DOHH2 (cell line): ENCODE measurements at regions not wholly inside any gene's neighbourhood (a gene's known extent, or its start where the extent isn't known, plus 50 kb on each side); places are given as distances from the start of the nearest gene placed in this dataset.

ENCODE experiments used
- H3F3A ChIP-seq: fragments of 200-600 bp; sonication (generic), shearing (Covaris generic); 2 replicates; pipeline ENCODE4 v1.6.0; 2016; ENCODE audit warnings: antibody characterized with exemption, mild to moderate bottlenecking; ENCODE audit not compliant: control insufficient read depth, insufficient read depth
- H3K27ac ChIP-seq: fragments of 200-600 bp; sonication (generic); 2 replicates; pipeline ENCODE4 v1.5.1; 2014; ENCODE audit warnings: low read depth, mild to moderate bottlenecking, low read length, moderate library complexity
- H3K27me3 ChIP-seq: fragments of 200-600 bp; sonication (generic); 2 replicates; pipeline ENCODE4 v1.6.1; 2014; ENCODE audit warnings: mild to moderate bottlenecking, low read length, mixed read lengths; ENCODE audit not compliant: control insufficient read depth
- H3K36me3 ChIP-seq: fragments of 200-600 bp; sonication (generic); 2 replicates; pipeline ENCODE4 v1.6.1; 2014; ENCODE audit warnings: mild to moderate bottlenecking, low read length, moderate library complexity, mixed read lengths; ENCODE audit not compliant: control insufficient read depth
- H3K4me1 ChIP-seq: fragments of 200-600 bp; sonication (generic); 2 replicates; pipeline ENCODE4 v1.6.1; 2014; ENCODE audit warnings: mild to moderate bottlenecking, low read length, mixed read lengths; ENCODE audit not compliant: control insufficient read depth
- H3K4me2 ChIP-seq: fragments of 200-600 bp; sonication (generic); 2 replicates; pipeline ENCODE4 v1.6.0; 2014; ENCODE audit warnings: mild to moderate bottlenecking, low read length, moderate library complexity
- H3K4me3 ChIP-seq: fragments of 200-600 bp; sonication (generic); 2 replicates; pipeline ENCODE4 v1.5.1; 2014; ENCODE audit warnings: mild to moderate bottlenecking, low read length, mixed read lengths
- H3K79me2 ChIP-seq: fragments of 200-600 bp; sonication (generic); 2 replicates; pipeline ENCODE4 v1.6.1; 2014; ENCODE audit warnings: mild to moderate bottlenecking, low read length, mixed read lengths; ENCODE audit not compliant: control insufficient read depth
- H3K9me2 ChIP-seq: fragments of 200-600 bp; sonication (generic); replicated peaks from 2 replicates; pipeline ENCODE4 v1.6.1; 2014; ENCODE audit warnings: mild to moderate bottlenecking, low read length, mixed read lengths; ENCODE audit not compliant: control insufficient read depth
- H3K9me3 ChIP-seq: fragments of 200-600 bp; sonication (generic); 2 replicates; pipeline ENCODE4 v1.6.1; 2014; ENCODE audit warnings: antibody characterized with exemption, low read length, mixed read lengths; ENCODE audit not compliant: control insufficient read depth, insufficient read depth
- H4K20me1 ChIP-seq: fragments of 200-600 bp; sonication (generic); 2 replicates; pipeline ENCODE4 v1.6.0; 2014; ENCODE audit warnings: low read depth, mild to moderate bottlenecking, antibody characterized with exemption, low read length, moderate library complexity; ENCODE audit not compliant: control insufficient read depth, insufficient read depth
- CTCF ChIP-seq: fragments of 200-600 bp; sonication (generic); IDR thresholded peaks from one replicate; pipeline ENCODE4 v1.5.1; 2014; ENCODE audit warnings: antibody characterized with exemption, mild to moderate bottlenecking, low read depth, low read length; ENCODE audit not compliant: poor library complexity, severe bottlenecking
- EZH2phosphoT487 ChIP-seq: fragments of 200-600 bp; sonication (generic); IDR thresholded peaks from 2 replicates; pipeline ENCODE4 v1.6.1; 2017; ENCODE audit warnings: borderline replicate concordance, mild to moderate bottlenecking, antibody characterized with exemption, low read length, moderate library complexity, mixed read lengths

GRCh38 chr2:62369541-62370202 lies 136.3 kb downstream of the TMEM17 start:
- Histone ChIP-seq H3K36me3 (no peaks in the 10 kb centered on the region), H3K9me3 (peaks cover 6% of the 10 kb centered on the region; the same call in 1 of the 2 replicates), H3K27ac (no peak overlapping the region), H3K79me2 (no peaks in the 10 kb centered on the region), H3K4me1 (no peaks in the 10 kb centered on the region), H3K4me2 (no peak overlapping the region), H3K4me3 (no peak overlapping the region), H3K9me2 (no peaks in the 10 kb centered on the region), H4K20me1 (no peaks in the 10 kb centered on the region), H3F3A (no peaks in the 10 kb centered on the region), H3K27me3 (no peaks in the 10 kb centered on the region)
- no peak for TF ChIP-seq CTCF
- TF ChIP-seq EZH2phosphoT487 = no peak

GRCh38 chr2:62364791-62365528 lies 141.0 kb downstream of the TMEM17 start:
- no peaks in the 10 kb centered on the region for H3K9me3 ChIP-seq
- H3K36me3 ChIP-seq = no peaks in the 10 kb centered on the region
- no peak overlapping the region for H3K4me2 ChIP-seq
- no peaks in the 10 kb centered on the region for H3K79me2 ChIP-seq
- H3K4me1 ChIP-seq = no peaks in the 10 kb centered on the region
- TF ChIP-seq EZH2phosphoT487 = no peak
- no peak for TF ChIP-seq CTCF
- H3K4me3 ChIP-seq = no peak overlapping the region
- no peak overlapping the region for H3K27ac ChIP-seq
- no peaks in the 10 kb centered on the region for H3K27me3 ChIP-seq
- H3F3A ChIP-seq = no peaks in the 10 kb centered on the region
- no peaks in the 10 kb centered on the region for H4K20me1 ChIP-seq
- no peaks in the 10 kb centered on the region for H3K9me2 ChIP-seq

GRCh38 chr2:62363166-62363565 lies 142.8 kb downstream of the TMEM17 start:
- no peak overlapping the region for H3K27ac ChIP-seq
- H4K20me1 ChIP-seq = no peaks in the 10 kb centered on the region
- TF ChIP-seq CTCF (no peak), EZH2phosphoT487 (no peak)
- no peaks in the 10 kb centered on the region for H3K36me3 ChIP-seq
- no peak overlapping the region for H3K4me3 ChIP-seq
- H3K9me2 ChIP-seq = no peaks in the 10 kb centered on the region
- no peak overlapping the region for H3K4me2 ChIP-seq
- no peaks in the 10 kb centered on the region for H3K79me2 ChIP-seq
- H3F3A ChIP-seq = no peaks in the 10 kb centered on the region
- H3K9me3 ChIP-seq = no peaks in the 10 kb centered on the region
- H3K4me1 ChIP-seq = no peaks in the 10 kb centered on the region
- no peaks in the 10 kb centered on the region for H3K27me3 ChIP-seq
